ENCODE measurements at regions not wholly inside any gene's neighbourhood (a gene's known extent, or its start where the extent isn't known, plus 50 kb on each side); places are given as distances from the start of the nearest gene placed in this dataset.

GRCh38 chr13:97120346-97120745 lies 101.8 kb upstream of the MBNL2 start:
- TF ChIP-seq ZFX (IDR thresholded peaks at IDR 0.05) (no peak), CTCF (conservative IDR thresholded peaks at IDR 0.05) (no peak)
- no peak overlapping the region for H3K27ac ChIP-seq

GRCh38 chr13:97120976-97121375 lies 101.2 kb upstream of the MBNL2 start:
- H3K27ac ChIP-seq: no peak overlapping the region

GRCh38 chr13:97121894-97122293 lies 100.2 kb upstream of the MBNL2 start:
- no peak overlapping the region for H3K27ac ChIP-seq
- no peak for TF ChIP-seq CTCF (conservative IDR thresholded peaks at IDR 0.05)
- no peak for TF ChIP-seq ZFX (IDR thresholded peaks at IDR 0.05)

More at GRCh38 chr13:97120976-97121375, 101.2 kb upstream of the MBNL2 start:
- no peak for TF ChIP-seq ZFX (IDR thresholded peaks at IDR 0.05)
- no peak for TF ChIP-seq CTCF (conservative IDR thresholded peaks at IDR 0.05)

GRCh38 chr13:97122381-97122996 lies 99.6 kb upstream of the MBNL2 start:
- no peak overlapping the region for H3K27ac ChIP-seq
- TF ChIP-seq CTCF (conservative IDR thresholded peaks at IDR 0.05) (no peak), ZFX (IDR thresholded peaks at IDR 0.05) (no peak)

- H3K27ac ChIP-seq: no peak overlapping the region
- TF ChIP-seq ZFX (IDR thresholded peaks at IDR 0.05) (no peak), CTCF (conservative IDR thresholded peaks at IDR 0.05) (no peak)
These were observed 97.9 kb upstream of the MBNL2 start for GRCh38 chr13:97124206-97124605.

- TF ChIP-seq CTCF (conservative IDR thresholded peaks at IDR 0.05) (no peak), ZFX (IDR thresholded peaks at IDR 0.05) (no peak)
- H3K27ac ChIP-seq: no peak overlapping the region
These were observed 97.0 kb upstream of the MBNL2 start for GRCh38 chr13:97124915-97125809.

All from C4-2B (cell line).